GM19324 (cell line): ENCODE measurements at regions not wholly inside any gene's neighbourhood (a gene's known extent, or its start where the extent isn't known, plus 50 kb on each side); places are given as distances from the start of the nearest gene placed in this dataset.

ENCODE experiments used
- ATAC-seq: cut with Tn5 transposase; IDR thresholded peaks from one replicate; pipeline ENCODE4 v1.9.1; 2021; ENCODE audit warnings: mild to moderate bottlenecking, moderate library complexity; ENCODE audit not compliant: unreplicated experiment, low FRiP score

DNA sequence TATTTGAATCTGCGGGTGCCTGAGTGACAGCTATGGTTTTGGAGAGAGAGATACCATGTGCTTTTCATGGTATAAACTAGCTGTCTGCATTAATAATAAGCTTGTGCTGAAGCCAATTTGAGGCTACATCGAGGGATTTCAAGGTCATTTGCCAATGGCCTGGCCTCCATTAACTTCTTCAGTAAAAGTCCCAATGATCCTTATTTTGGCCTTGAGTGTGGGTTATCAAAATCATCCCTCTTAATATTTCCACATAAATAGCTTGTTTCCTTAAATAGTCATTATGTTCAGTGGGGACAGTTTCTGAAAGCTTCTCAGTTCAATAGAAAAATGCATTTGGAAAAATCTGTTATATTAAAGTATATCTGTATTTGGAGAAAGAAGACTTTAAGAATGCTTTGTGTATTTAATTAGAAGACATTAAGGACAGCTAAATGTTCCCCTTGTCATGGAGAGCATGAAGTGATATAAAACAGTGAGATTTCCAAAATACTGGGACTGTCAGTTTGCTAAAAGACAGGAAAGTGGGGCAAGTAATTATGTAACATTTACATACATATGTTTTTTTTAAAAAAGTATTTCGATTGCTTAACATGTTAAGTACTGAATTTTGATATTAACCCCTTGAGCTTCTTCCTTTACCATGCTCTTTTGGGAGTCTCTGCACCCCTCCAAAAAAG, 355.5 kb upstream of the ZEB2 start:
- no peak for ATAC-seq

DNA sequence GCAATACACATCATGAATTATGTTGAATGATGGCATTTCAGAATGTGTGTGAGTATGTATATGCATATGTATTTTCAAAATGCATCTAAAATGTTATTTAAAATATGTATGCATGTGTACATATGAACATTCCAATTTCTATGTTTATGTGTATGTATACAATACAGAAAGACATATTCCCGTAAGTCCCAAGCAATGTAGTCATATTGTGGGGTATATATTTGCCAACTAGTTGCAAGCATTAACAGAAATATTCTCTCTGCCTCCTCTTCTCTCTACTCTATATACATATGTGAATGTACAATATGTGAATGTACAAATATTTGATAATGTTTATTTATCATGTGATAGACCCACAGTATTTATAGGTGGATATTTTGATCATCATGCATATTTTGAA, 345.8 kb upstream of the ZEB2 start:
- ATAC-seq: no peak

DNA sequence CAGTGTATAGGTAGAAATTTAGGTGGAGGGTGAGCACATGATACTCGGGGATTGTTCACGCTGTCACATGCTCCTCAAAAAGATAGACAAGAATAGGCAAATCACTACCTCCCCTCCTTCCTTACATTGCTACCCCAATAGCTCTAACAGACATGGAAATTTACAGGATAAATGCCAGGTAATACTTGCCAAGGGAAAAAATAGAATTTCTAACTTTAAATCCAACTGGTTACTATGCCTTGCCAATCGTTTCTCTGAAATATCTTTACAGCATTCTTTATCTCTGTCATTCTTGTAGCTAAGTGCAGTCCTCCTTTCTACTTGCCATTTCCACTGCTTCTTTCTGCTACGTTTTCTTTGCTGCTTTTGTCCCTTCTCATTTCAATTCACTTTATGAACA, 339.8 kb upstream of the ZEB2 start:
- ATAC-seq: no peak

DNA sequence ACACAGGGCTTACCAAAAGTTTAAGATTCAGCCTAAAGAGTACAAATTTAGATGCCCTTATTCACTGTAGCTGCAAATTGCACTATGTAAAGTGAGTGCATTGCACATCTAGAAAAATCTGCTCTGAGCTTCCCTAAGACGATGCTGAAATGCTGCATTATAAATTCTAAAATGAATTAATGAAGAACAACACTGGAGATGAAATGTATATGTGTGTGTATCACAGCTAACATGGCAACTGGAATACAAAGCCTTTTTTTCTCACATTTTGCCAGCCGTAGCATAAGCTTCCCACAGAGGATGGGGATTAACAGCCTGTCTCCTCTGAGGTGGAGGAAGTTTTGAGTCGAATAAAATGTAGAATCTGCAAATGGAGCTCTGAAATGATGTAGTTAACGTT, 338.3 kb upstream of the ZEB2 start:
- no peak for ATAC-seq

DNA sequence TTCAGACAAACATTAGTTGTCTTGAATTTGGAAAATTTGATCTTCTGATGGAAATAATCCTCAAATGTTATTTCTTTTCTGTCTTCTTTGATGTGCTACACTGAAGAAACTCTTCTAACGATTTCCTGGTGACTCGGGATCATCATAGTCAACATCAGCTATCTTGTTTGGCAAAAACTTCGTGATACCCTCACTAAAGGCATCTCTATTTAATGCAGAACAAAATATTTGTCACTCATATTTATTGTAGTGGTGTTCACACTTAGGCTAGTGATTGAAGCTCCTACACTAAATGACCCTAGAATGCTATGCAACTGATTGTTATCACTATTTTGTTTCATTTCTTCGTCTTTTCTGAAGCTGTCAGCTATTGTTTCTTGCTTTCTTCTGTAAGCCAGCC, 334.7 kb upstream of the ZEB2 start:
- no peak for ATAC-seq

DNA sequence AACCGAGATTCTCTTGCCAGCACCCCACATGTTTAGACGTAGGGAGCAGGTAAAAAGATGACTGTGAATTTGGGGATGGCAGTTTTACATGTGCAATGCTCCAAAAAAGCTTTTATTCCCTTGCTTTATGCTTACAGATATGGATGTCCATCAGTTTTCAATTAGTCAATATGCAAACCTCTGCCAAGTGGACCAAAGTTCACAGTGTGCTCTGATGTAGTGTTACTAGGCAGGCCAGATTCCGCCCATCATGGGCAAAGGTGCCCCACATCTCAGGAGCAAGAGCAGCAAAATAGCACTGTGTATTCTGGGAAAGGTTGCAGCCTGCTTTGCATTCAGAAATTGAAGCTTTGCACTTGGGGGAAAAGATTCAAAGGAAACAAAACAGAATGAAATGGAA, 329.7 kb upstream of the ZEB2 start:
- no peak for ATAC-seq

DNA sequence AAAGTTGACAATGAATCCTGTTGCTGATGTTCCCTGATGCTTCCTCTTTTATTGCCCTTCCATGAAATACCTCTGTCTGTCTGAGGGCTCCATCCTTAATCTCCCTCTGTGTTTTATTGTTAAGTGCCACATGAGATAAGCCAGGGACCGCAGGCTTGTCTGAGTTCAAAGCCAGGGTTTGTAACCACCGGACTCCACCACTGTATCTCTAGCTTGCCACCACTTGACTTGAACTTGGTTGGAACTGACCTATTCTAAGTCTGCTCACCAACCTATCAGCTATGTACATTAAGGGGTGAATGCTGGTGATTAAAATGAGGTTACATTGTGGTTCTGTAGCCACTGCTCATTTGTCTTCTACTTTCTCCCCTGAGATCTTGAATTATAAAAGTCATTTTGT, 328.5 kb upstream of the ZEB2 start:
- no peak for ATAC-seq

DNA sequence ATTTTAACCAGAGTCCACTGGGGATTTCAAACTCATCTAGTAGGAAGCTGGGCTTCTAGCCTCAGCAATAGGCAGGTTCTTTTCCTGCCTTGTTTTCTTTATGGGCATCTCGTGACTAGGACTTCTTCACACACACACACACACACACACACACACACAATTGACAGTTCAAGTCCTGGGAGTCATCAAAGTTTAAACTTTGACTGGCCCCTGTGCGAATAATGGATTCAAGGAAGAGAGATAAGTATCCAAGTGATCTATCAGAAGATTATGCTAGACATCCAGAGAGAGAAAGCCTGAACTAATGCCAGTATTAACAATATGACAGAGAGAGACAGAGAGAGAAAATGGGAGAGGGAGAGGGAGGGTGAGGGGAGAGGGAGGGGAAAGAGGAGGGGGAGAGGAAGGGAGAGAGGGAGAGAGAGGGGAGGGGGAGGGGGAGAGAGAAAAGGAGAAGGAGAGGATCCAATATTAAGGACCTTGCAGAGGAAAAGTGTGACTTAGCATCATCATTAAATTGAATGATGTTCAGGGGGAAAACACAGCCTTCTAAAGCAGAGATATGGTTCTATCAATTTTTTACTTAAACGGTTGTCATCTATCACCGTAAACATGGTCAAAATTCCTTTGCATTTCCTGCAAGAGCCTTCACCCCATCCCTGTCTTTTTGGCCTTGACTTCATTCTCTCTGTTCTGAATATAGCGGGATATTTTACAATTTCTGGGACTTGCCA, 327.6 kb upstream of the ZEB2 start:
- ATAC-seq: no peak

DNA sequence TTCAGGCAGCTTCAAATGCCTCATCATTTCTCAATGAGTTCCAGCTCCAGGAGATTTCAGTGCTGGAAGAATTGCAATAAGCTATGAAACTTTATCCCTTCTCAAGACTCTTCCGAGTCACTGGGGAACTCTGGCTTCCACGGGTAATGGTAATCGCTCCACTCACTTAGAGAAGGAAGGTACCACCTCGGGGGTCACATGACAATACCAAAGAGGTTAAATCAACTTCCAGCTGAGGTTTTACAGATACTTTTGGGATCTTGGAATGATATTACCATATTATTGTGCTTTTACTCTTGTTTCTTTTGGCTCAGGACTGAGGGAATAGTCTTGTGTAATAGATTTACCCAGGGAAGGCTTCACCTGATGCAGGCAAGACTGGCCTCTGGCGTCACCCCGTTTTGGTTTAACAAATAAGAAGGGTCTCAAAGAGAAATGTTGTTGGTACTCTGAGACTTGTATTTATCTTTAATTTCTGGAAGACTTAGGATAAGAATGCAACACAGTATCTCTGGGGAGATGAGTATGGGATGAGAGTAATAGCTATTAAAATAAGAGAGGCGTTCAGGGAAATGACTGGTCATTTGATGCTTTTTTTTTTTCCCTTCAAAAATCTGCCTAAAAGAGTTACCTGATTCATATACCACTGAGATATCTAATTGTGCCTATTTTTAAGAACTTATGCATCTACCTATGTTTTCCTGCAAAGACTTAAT, 316.9 kb upstream of the ZEB2 start:
- ATAC-seq: no peak

DNA sequence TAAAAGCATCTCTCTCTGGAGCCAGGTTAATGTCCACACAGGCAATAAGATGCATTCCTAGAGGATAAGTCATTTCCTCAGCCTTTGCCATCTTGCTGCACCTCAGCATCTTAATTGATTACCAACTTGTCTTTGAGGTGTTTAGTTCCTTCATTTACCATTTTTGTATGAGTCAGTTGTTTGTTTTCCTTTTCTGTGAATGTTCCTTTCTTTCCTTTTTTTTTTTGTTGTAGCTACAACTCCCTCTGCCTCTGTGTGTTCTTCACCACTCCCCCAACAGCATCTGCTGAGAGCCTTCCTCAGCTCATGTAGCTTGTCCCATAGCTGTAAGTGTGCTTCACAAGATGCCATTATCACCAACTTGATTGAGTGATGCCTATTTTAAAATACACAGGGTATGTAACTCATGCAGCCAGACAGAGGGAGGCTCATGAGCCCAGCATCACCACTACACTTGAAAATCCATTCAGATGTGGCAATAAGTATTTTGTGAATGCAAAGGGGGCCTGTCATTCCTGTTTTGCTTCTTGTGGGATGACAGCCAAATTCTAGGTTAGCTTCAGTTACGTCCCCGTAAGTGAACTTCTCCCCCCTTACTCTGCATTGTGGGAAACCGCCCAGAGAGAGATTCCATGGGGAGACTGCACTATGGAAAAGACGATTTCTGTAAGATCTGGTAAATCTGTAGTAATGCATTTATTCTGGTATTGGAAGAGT, 315.9 kb upstream of the ZEB2 start:
- ATAC-seq: no peak

DNA sequence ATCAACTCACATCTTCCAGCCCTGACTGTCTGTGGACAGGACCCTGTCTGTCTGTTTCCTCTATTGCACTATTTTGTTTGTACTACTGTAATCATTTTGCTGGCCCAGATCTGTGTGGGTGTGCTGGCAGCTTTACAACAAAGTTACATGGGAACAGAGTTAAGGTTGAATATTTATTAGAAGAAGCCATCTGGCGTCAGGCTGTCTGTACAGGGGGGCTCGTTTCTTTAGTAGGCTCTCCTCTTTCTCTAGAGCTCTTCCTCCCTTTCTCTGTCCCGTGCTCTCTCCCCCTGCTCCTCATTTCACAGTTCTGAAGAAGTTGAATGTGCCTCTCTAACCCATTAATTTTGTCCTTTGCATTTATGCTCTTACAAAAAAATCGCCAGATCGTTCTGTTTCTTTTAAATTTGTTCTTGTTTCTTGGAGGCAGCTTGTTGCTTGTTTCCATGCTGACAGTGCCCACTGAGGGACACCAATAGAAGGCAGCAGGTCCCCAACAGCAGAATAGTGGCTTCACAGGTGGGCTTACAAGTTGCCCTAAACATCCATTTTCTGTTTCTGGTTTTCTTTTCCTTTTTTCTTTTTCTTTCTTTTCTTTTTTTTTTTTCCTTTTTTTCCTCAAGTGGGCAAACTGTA, 315.2 kb upstream of the ZEB2 start:
- ATAC-seq: no peak

DNA sequence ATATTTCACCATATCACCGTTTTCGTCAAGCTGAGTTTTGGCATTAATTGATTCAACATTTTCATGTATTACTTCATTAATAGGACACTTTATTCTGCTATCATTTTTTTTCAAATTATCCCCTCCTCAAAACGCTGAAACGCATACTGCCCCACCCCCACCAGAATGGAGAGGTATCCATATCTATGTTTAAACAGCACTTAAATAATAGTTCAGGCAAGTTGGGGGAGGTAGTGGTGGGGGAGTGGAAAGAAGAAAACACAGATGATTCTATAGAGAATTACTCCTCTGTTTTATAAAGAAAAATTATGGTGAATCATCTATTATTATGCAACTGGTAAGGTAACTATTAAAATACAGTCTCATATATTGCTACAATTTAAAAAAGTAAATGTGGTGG, 314.4 kb upstream of the ZEB2 start:
- ATAC-seq: no peak

DNA sequence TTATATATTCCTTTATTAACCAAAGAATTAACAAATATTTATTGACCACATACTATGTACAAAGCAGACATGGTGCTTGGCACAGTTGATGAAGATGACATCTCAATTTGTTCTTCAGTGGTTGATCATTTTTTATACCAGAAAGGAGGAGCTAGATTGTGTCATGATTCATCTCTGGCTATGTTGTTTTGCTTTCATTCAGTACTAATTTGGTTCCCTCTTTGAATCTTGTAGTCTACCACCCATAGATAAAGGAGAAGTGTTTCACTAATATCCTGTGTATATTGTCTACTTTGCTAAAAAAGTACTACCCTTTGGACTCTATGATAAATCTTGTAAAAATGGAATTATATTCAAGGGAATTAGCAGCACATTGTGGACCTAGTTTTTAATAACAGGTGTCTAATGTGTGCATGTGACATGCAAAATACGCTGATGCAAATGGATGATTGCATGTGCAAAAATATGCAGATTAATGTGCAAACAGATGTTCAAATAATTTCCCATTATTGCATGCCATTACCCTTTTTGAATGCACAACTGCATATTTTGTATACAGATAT, 313.2 kb upstream of the ZEB2 start:
- ATAC-seq: no peak

DNA sequence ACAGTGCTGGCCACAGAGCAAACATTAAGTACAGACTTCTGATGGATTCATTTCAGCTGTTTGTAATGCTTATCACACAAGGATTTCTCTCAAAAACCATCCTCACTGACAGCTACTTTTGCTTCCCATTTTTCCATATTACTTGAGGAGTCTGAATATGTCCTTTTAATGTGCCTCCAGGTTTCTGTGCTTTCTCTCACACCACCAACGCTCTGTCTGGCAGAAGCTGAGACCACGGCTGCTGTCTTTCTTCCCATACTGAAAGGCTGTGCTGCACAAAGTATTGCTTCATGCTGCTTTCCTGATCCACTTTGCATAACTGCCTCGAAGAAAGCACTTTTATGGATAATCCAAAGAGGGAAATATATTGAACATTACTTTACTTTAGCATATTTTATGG, 312.1 kb upstream of the ZEB2 start:
- no peak for ATAC-seq

DNA sequence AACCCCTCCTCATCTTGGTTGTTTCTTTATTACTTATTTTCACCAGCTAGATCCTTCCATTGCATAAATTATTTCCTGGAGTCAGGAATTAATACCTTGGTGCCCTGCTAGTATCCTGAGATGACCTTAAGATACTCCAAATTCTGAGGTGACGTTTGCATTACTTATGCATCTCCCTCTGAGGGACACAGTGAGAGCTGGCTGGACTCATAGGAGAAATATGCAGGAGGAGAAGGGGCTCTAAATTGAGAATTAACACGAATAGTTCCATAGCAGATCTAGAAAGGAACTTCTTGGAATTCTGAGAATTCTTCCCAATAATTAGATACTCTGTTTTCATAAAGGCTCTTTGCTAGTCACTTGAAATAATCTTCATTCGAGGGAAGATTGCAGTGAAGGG, 310.6 kb upstream of the ZEB2 start:
- no peak for ATAC-seq

DNA sequence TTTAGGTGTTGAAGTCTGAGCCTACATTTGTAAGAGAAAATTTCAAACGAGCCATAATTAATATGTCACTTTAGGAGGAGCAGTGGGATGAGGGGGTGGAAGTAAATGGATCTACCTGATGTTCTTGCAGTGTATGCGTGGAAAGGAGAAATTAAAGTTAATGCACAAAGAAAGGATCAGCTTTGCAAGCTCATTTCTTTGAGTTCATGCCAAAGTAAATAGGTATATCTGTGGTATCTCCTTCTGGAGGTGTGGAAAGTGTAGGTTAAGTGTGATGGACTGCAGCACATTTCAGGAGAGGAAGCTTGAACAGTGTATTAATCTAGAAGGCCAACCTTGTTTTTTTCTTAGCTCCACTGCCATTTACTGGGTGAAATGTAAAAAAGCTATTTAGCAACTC, 307.5 kb upstream of the ZEB2 start:
- no peak for ATAC-seq

DNA sequence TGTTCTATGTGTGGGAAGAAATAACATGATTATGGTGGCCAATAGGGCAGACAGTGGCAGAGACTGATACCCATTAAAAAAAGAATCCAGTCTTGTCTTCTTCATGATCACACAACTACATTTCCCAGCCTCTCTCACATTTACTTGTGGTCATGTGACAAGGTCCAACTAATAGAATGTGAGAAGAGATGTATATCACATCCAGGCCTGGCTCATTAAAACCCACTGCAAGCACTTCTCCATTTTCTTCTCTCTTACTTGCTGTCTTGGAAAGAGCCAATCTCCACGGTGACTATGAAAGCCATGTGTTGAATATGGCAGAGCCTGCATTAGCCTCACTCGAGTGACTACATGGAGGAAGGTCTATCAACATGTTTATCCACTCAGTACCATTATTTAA, 306.2 kb upstream of the ZEB2 start:
- no peak for ATAC-seq

DNA sequence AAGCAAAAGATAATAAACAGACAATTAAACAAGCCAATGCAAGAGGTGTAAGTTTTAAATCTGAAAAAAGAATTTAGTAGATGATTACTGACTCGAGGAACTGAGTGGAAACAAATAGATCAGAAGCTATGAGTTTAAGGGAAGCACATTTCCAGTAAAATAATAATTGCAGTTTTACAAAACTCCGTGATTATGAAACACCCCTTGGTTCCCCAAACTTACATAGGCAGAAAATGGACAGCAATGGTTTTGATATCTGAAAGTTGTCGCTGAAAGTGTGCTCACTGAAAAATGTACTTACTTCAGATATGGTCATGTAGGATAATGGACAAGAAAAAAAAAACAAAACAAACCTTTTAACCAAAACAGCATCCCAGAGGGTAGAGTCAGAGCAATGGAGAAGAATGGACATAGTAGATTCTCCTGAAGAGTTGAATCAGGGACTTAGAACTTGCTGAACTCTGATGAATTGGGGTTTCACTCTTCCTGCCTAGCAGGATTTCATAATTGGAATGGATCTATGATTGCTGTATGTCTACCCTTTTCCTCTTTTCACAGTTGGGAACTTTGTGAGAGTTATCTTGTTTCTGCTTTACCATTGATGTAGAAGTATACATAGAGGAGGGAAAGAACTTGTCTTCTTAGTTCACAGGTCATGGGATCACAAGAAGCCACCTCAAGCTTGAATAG, 305.6 kb upstream of the ZEB2 start:
- no peak for ATAC-seq

DNA sequence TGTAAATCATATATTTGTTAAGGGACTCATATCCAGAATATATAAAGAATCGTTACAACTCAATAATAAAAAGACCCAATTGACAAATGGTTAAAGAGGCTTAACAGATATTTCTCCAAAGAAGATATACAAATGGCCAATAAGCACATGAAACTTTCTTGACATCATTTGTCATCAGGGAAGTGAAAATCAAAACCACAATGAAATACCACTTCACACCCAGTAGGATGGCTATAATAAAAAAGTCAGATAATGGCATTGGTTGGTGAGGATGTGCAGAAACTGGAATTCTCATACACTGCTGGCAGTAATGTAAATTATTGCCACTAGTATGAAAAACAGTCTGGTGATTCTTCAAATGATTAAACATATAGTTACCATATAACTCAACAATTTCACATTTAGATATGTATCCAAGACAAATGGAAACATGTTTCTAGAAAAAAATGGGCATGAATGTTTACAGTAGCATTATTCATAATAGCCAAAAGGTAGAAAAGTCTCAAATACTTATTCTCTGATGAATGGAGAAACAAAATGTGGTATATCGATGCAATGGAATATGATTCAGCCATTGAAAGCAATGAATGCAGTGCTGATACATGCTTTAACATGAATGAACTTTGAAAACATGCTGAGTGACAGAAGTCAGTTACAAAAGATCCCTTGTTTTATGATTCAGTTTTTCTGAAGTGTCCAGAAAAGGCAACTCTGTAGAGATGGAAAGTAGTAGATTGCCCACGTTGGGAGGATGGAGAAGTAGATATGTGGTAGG, 304.6 kb upstream of the ZEB2 start:
- ATAC-seq: no peak
